Brain microvascular endothelial cell (primary cell): ENCODE measurements at regions not wholly inside any gene's neighbourhood (a gene's known extent, or its start where the extent isn't known, plus 50 kb on each side); places are given as distances from the start of the nearest gene placed in this dataset.
A peak's percentile ranks its signal among the peaks of the same experiment; 100 is the strongest.

Source experiments
- DNase-seq: peaks from one replicate; pipeline ENCODE4 v3.0.0-alpha.2; 2020
- H3K27ac ChIP-seq: fragments of 250-450 bp; sonication (Bioruptor Pico); 2 replicates; pipeline ENCODE4 v1.5.1; 2020; ENCODE audit warnings: mild to moderate bottlenecking, moderate library complexity
- H3K27me3 ChIP-seq: fragments of 250-450 bp; sonication (Bioruptor Pico); replicated peaks from 2 replicates; pipeline ENCODE4 v1.5.1; 2020; ENCODE audit warnings: mild to moderate bottlenecking
- H3K36me3 ChIP-seq: fragments of 250-450 bp; sonication (Bioruptor Pico); replicated peaks from 2 replicates; pipeline ENCODE4 v1.5.1; 2020; ENCODE audit warnings: mild to moderate bottlenecking
- H3K4me3 ChIP-seq: 2 replicates; pipeline ENCODE4 v1.5.1; 2011; ENCODE audit warnings: low read depth, mild to moderate bottlenecking, control low read depth, low read length, moderate library complexity
- in situ Hi-C: cut with HindIII; loops from 2 replicates; pipeline ENCODE4 v1.10.0; 2017; ENCODE audit warnings: low sequenced_read_pairs, low pct_ligation_motif_present
- TF ChIP-seq, protein P1 (sequence below): IDR thresholded peaks from 2 replicates; pipeline ENCODE4 v1.5.1; 2011; ENCODE audit warnings: low read depth, mild to moderate bottlenecking, moderate library complexity, low read length, control low read depth, inconsistent platforms; ENCODE audit errors: missing control alignments

DNA sequence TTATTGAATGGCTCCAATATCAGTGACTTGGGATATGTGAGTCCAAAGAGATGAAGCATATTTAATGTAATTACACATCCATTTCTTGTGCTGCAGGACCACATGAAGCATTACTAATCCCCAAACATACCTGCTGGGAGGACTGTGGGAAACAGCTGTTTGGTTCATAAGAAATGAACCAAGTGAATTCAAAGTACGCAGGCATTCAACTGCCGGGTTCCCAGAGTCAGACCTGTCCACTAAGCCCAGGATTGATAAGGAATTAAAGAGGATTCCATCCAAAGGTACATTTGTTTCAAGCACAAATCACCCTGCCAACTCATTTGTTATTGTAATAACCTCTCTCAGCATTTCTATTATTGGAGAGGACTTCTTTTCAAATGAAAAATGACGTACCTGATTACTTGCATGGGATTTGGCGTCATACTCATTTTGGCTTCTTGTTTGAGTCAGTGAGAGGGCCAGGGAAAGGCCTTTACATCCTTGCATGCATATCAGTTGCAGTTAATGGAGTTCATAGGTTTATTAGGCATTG is 230.7 kb downstream of the TXNL1 start:
- no peak overlapping the region for H3K4me3 ChIP-seq
- no peaks in the 10 kb centered on the region for H3K27me3 ChIP-seq
- in situ Hi-C loops, result no loop called here
- no peaks in the 10 kb centered on the region for H3K36me3 ChIP-seq
- TF ChIP-seq, protein P1, sequence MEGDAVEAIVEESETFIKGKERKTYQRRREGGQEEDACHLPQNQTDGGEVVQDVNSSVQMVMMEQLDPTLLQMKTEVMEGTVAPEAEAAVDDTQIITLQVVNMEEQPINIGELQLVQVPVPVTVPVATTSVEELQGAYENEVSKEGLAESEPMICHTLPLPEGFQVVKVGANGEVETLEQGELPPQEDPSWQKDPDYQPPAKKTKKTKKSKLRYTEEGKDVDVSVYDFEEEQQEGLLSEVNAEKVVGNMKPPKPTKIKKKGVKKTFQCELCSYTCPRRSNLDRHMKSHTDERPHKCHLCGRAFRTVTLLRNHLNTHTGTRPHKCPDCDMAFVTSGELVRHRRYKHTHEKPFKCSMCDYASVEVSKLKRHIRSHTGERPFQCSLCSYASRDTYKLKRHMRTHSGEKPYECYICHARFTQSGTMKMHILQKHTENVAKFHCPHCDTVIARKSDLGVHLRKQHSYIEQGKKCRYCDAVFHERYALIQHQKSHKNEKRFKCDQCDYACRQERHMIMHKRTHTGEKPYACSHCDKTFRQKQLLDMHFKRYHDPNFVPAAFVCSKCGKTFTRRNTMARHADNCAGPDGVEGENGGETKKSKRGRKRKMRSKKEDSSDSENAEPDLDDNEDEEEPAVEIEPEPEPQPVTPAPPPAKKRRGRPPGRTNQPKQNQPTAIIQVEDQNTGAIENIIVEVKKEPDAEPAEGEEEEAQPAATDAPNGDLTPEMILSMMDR, result no peak
- no peak for DNase-seq
- H3K27ac ChIP-seq, result no peak overlapping the region

DNA sequence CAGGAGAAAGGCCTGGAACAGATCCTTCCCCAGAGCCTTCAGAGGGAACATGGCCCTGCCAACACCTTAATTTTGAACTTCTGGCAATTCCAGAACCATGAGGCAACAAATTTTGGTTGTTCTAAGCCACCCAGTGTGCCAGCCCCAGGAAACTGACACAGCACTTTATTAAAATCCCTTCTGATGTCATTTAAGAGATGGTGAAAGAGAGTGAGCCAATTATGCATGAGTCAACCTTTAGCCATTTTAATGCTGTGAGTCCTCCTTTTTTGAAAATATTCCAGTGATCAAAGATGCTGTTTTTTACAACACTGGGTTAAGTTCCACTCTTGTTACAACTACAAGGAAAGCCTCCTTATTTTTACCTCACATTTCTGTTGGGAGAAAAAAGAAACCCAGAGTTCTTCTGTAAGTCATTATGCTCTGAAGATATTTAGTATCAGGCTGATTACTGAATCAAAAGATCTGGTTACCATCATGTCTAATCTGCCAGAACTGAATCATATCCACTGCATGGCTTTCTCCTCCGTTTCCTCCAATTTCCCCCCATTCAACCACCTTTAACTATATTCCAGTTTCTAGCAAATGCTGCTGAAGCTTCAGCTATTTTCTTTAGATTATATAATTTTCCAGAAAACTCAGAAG is 235.4 kb downstream of the TXNL1 start:
- TF ChIP-seq, protein P1, result no peak

DNA sequence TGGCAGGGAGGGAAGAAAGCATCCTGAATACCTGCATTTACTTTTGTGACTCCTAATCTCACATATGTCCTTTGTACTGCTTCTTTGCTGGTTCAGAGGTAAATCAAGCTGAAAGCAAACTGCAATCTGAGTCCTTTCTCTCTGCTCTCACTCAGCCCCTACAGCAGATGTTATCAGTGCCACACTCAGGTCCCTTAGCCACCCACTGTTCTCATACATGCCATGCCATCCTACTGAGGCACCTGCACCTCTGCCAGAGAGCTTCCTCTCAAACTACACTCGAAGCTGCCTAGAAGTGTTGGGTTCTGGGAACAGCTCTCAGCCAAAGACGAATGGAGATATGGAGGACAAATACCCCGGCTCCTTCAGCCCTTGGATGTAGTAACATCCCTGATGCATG is 244.5 kb downstream of the TXNL1 start:
- no peaks in the 10 kb centered on the region for H3K36me3 ChIP-seq
- H3K27me3 ChIP-seq, result no peaks in the 10 kb centered on the region
- TF ChIP-seq, protein P1, result no peak
- in situ Hi-C loops, result no loop called here
- DNase-seq, result no peak
- no peak overlapping the region for H3K4me3 ChIP-seq
- H3K27ac ChIP-seq, result no peak overlapping the region

More for the DNA sequence above, 235.4 kb downstream of the TXNL1 start:
- peak; percentile 52 for DNase-seq
- no peak overlapping the region for H3K4me3 ChIP-seq
- in situ Hi-C loops, result no loop called here
- H3K36me3 ChIP-seq, result no peaks in the 10 kb centered on the region
- no peaks in the 10 kb centered on the region for H3K27me3 ChIP-seq
- H3K27ac ChIP-seq, result peak overlapping the region; percentile 30

DNA sequence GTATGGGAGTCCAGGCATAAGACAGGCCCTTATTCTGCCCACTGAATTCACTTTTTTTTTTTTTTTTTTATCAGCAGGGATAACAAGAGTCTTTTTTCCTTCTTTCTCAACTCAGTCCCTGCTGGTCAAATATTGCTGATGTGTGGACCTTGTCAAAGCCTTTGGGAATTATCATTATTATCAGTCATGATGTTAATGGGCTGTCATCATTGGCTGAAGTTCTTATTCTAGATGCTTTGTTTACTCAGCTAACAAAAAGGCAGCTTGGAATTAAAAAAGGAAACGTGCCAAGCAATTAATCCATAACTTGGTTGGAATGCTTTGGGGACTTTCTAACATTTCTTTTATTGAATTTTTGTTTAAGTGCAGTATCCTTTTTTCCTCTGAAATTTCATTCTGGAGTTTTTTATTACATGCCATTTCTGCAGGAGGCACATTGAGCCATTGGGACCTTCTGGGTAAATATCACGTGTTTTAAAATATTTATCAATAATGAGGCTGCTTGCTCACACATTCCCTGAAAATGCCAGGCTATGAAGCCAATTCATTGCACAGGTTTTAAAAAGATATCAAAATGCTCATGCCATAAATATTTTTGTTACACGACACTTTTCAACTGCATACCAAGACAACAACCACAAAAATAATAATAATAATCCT is 246.3 kb downstream of the TXNL1 start:
- no peaks in the 10 kb centered on the region for H3K36me3 ChIP-seq
- H3K27me3 ChIP-seq, result no peaks in the 10 kb centered on the region
- no peak overlapping the region for H3K27ac ChIP-seq
- H3K4me3 ChIP-seq, result no peak overlapping the region
- no peak for DNase-seq
- in situ Hi-C loops, result no loop called here
- TF ChIP-seq, protein P1, result no peak

DNA sequence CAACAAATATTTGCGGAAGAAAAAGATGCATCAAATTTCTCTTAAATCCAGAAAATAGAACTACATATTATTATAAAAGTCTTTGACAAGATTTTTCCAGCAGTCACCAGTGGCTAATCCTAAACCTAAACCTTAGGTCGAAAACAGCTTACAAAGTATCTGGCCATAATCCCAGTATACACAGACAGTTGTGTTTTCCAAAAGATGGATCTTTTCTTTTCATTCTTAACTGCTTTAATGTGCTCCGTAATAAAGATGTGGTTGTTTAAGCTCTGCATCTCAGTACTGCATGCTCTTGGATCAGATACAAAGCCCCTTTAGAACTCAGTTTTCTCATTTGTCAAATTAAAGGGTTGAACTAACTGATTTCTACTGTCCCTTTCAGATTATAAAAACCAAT is 247.8 kb downstream of the TXNL1 start:
- no peaks in the 10 kb centered on the region for H3K27me3 ChIP-seq
- no peak for DNase-seq
- no peak overlapping the region for H3K27ac ChIP-seq
- H3K4me3 ChIP-seq, result no peak overlapping the region
- in situ Hi-C loops, result no loop called here
- no peaks in the 10 kb centered on the region for H3K36me3 ChIP-seq
- TF ChIP-seq, protein P1, result no peak
